KOPT-K1 (cell line): ENCODE measurements at regions not wholly inside any gene's neighbourhood (a gene's known extent, or its start where the extent isn't known, plus 50 kb on each side); places are given as distances from the start of the nearest gene placed in this dataset.

Experiments used
- H3K27ac ChIP-seq: fragments of 200-600 bp; sonication (generic); 2 replicates; pipeline ENCODE4 v1.5.1; 2016; ENCODE audit warnings: antibody characterized with exemption, mild to moderate bottlenecking, low read depth, low read length; ENCODE audit not compliant: poor library complexity, severe bottlenecking
- H3K36me3 ChIP-seq: fragments of 200-600 bp; sonication (generic); 2 replicates; pipeline ENCODE4 v1.5.1; 2017; ENCODE audit warnings: antibody characterized with exemption, mild to moderate bottlenecking, low read length, moderate library complexity; ENCODE audit not compliant: insufficient read depth
- H3K9me3 ChIP-seq: fragments of 200-600 bp; sonication (generic); 2 replicates; pipeline ENCODE4 v1.5.1; 2017; ENCODE audit warnings: antibody characterized with exemption, low read length, mild to moderate bottlenecking; ENCODE audit not compliant: insufficient read depth, poor library complexity, severe bottlenecking

GRCh38 chr2:12334412-12334966, 382.2 kb upstream of the TRIB2 start:
- H3K27ac ChIP-seq = no peak overlapping the region
- H3K36me3 ChIP-seq = no peaks in the 10 kb centered on the region
- H3K9me3 ChIP-seq = peaks cover 12% of the 10 kb centered on the region

GRCh38 chr2:12335131-12335530, 381.6 kb upstream of the TRIB2 start:
- H3K36me3 ChIP-seq = no peaks in the 10 kb centered on the region
- H3K27ac ChIP-seq = no peak overlapping the region
- H3K9me3 ChIP-seq = peaks cover 12% of the 10 kb centered on the region

- no peak overlapping the region for H3K27ac ChIP-seq
- H3K36me3 ChIP-seq = no peaks in the 10 kb centered on the region
- peaks cover 12% of the 10 kb centered on the region for H3K9me3 ChIP-seq
Observed at GRCh38 chr2:12335995-12336394, 380.7 kb upstream of the TRIB2 start.

GRCh38 chr2:12338946-12339697, 377.6 kb upstream of the TRIB2 start:
- no peak overlapping the region for H3K27ac ChIP-seq
- no peaks in the 10 kb centered on the region for H3K36me3 ChIP-seq
- H3K9me3 ChIP-seq = peaks cover 12% of the 10 kb centered on the region

GRCh38 chr2:12340164-12340563, 376.6 kb upstream of the TRIB2 start:
- Histone ChIP-seq H3K9me3 (peaks cover 11% of the 10 kb centered on the region), H3K27ac (no peak overlapping the region), H3K36me3 (no peaks in the 10 kb centered on the region)

- Histone ChIP-seq H3K36me3 (no peaks in the 10 kb centered on the region), H3K27ac (no peak overlapping the region), H3K9me3 (peaks cover under 1% of the 10 kb centered on the region)
Observed at GRCh38 chr2:12341215-12341614, 375.5 kb upstream of the TRIB2 start.

- no peak overlapping the region for H3K27ac ChIP-seq
- no peaks in the 10 kb centered on the region for H3K9me3 ChIP-seq
- H3K36me3 ChIP-seq = no peaks in the 10 kb centered on the region
Observed at GRCh38 chr2:12341920-12342319, 374.8 kb upstream of the TRIB2 start.

- H3K36me3 ChIP-seq = no peaks in the 10 kb centered on the region
- H3K27ac ChIP-seq = no peak overlapping the region
- H3K9me3 ChIP-seq = no peaks in the 10 kb centered on the region
Observed at GRCh38 chr2:12343141-12343540, 373.6 kb upstream of the TRIB2 start.

- no peak overlapping the region for H3K27ac ChIP-seq
- H3K36me3 ChIP-seq = no peaks in the 10 kb centered on the region
- H3K9me3 ChIP-seq = no peaks in the 10 kb centered on the region
Observed at GRCh38 chr2:12347066-12347493, 369.7 kb upstream of the TRIB2 start.

- no peak overlapping the region for H3K27ac ChIP-seq
- H3K9me3 ChIP-seq = no peaks in the 10 kb centered on the region
- H3K36me3 ChIP-seq = no peaks in the 10 kb centered on the region
Observed at GRCh38 chr2:12348216-12348615, 368.5 kb upstream of the TRIB2 start.

- peaks cover 8% of the 10 kb centered on the region for H3K9me3 ChIP-seq
- H3K27ac ChIP-seq = no peak overlapping the region
- no peaks in the 10 kb centered on the region for H3K36me3 ChIP-seq
Observed at GRCh38 chr2:12350821-12351220, 365.9 kb upstream of the TRIB2 start.

- peaks cover 14% of the 10 kb centered on the region for H3K9me3 ChIP-seq
- H3K36me3 ChIP-seq = no peaks in the 10 kb centered on the region
- H3K27ac ChIP-seq = no peak overlapping the region
Observed at GRCh38 chr2:12352889-12353288, 363.8 kb upstream of the TRIB2 start.

- H3K9me3 ChIP-seq = peaks cover 10% of the 10 kb centered on the region
- H3K27ac ChIP-seq = no peak overlapping the region
- H3K36me3 ChIP-seq = no peaks in the 10 kb centered on the region
Observed at GRCh38 chr2:12361506-12361905, 355.2 kb upstream of the TRIB2 start.

- Histone ChIP-seq H3K27ac (no peak overlapping the region), H3K9me3 (peaks cover 10% of the 10 kb centered on the region), H3K36me3 (no peaks in the 10 kb centered on the region)
Observed at GRCh38 chr2:12363138-12363537, 353.6 kb upstream of the TRIB2 start.

GRCh38 chr2:12363569-12363968, 353.2 kb upstream of the TRIB2 start:
- H3K36me3 ChIP-seq = no peaks in the 10 kb centered on the region
- no peak overlapping the region for H3K27ac ChIP-seq
- H3K9me3 ChIP-seq = peaks cover 10% of the 10 kb centered on the region

GRCh38 chr2:12369566-12369965, 347.2 kb upstream of the TRIB2 start:
- Histone ChIP-seq H3K9me3 (peaks cover 10% of the 10 kb centered on the region), H3K36me3 (no peaks in the 10 kb centered on the region), H3K27ac (no peak overlapping the region)
